Peyer's patch (tissue), 4 donors: ENCODE measurements at regions not wholly inside any gene's neighbourhood (a gene's known extent, or its start where the extent isn't known, plus 50 kb on each side); places are given as distances from the start of the nearest gene placed in this dataset.

Experiments used
- CTCF ChIP-seq, 6 experiments: fragments of 450-650 bp in 4 of 6; fragments of 200-600 bp in 2 of 6; sonication (generic) in 1 of 6; IDR thresholded peaks; one replicate each; pipeline ENCODE4 v1.5.1; 2017 to 2019; ENCODE audit warnings: antibody characterized with exemption in 6 of 6, mild to moderate bottlenecking in 3 of 6, moderate library complexity in 1 of 6
- POLR2A ChIP-seq, 2 donors: fragments of 450-650 bp; IDR thresholded peaks; one replicate each; pipeline ENCODE4 v1.5.1; 2017; ENCODE audit warnings: antibody characterized with exemption in 2 of 2, mild to moderate bottlenecking in 2 of 2, moderate library complexity in 2 of 2

- no peak for TF ChIP-seq CTCF (IDR thresholded peaks at IDR 0.05)
- no peak for TF ChIP-seq POLR2A (IDR thresholded peaks at IDR 0.05)
These were observed 146.8 kb downstream of the CYP26A1 start for GRCh38 chr10:93220296-93221170.
